ENCODE measurements at regions not wholly inside any gene's neighbourhood (a gene's known extent, or its start where the extent isn't known, plus 50 kb on each side); places are given as distances from the start of the nearest gene placed in this dataset.

- Histone ChIP-seq H3K4me2 (ENCODE audit: low read length) (no peak overlapping the region), H3K9me3 (ENCODE audit: low read length) (no peaks in the 10 kb centered on the region), H3K27ac (ENCODE audit: low read depth, low read length, poor library complexity, severe bottlenecking) (no peak overlapping the region), H3K36me3 (ENCODE audit: insufficient read depth, low read length) (no peaks in the 10 kb centered on the region), H2AFZ (ENCODE audit: low read length) (no peak overlapping the region), H3K9me2 (ENCODE audit: insufficient read depth, low read length) (no peaks in the 10 kb centered on the region), H3K79me2 (ENCODE audit: insufficient read depth, low read depth, low read length) (no peaks in the 10 kb centered on the region), H4K20me1 (ENCODE audit: insufficient read depth, low read length) (no peaks in the 10 kb centered on the region), H3K4me3 (ENCODE audit: low read depth, low read length, poor library complexity, severe bottlenecking) (no peak overlapping the region), H3K4me1 (ENCODE audit: insufficient read depth, low read length, poor library complexity, severe bottlenecking) (no peaks in the 10 kb centered on the region)
- TF ChIP-seq EZH2phosphoT487 (IDR thresholded peaks at IDR 0.05; ENCODE audit: borderline replicate concordance, low read depth, low read length) = no peak
- no peak for TF ChIP-seq CTCF (conservative IDR thresholded peaks at IDR 0.05; ENCODE audit: low read length)
- CTCF ChIA-PET (ENCODE audit: unreplicated experiment) = no interaction called here
- POLR2A ChIA-PET = interaction anchor here (1.4 kb wide), 1 partner anchor 12 kb away, joined by 3 read pairs; no protein-coding TSS in a partner anchor
- intact Hi-C loops (cut with micrococcal nuclease; ENCODE audit: unreplicated experiment) = no loop called here
- DNase-seq (ENCODE audit: low spot score) = no peak
- BruUV-seq (replicated peaks) = no TSS peak
Measured at GRCh38 chr1:194387531-194387930, 1201.1 kb upstream of the B3GALT2 start.

- Histone ChIP-seq H3K36me3 (ENCODE audit: insufficient read depth, low read length) (no peaks in the 10 kb centered on the region), H2AFZ (ENCODE audit: low read length) (no peak overlapping the region), H3K27ac (ENCODE audit: low read depth, low read length, poor library complexity, severe bottlenecking) (no peak overlapping the region), H4K20me1 (ENCODE audit: insufficient read depth, low read length) (no peaks in the 10 kb centered on the region), H3K9me2 (ENCODE audit: insufficient read depth, low read length) (no peaks in the 10 kb centered on the region), H3K4me3 (ENCODE audit: low read depth, low read length, poor library complexity, severe bottlenecking) (no peak overlapping the region), H3K9me3 (ENCODE audit: low read length) (no peaks in the 10 kb centered on the region), H3K4me2 (ENCODE audit: low read length) (no peak overlapping the region), H3K4me1 (ENCODE audit: insufficient read depth, low read length, poor library complexity, severe bottlenecking) (no peaks in the 10 kb centered on the region), H3K79me2 (ENCODE audit: insufficient read depth, low read depth, low read length) (no peaks in the 10 kb centered on the region; the same call in 1 of the 2 replicates)
- DNase-seq (ENCODE audit: low spot score) = no peak
- intact Hi-C loops (cut with micrococcal nuclease; ENCODE audit: unreplicated experiment) = loop anchor here (10.0 kb wide), 1 partner anchor 236 kb away; no protein-coding TSS in a partner anchor
- POLR2A ChIA-PET = interaction anchor here (0.5 kb wide), 1 partner anchor 716 kb away, joined by 3 read pairs; no protein-coding TSS in a partner anchor
- CTCF ChIA-PET (ENCODE audit: unreplicated experiment) = no interaction called here
- no TSS peak for BruUV-seq (replicated peaks)
- no peak for TF ChIP-seq CTCF (conservative IDR thresholded peaks at IDR 0.05; ENCODE audit: low read length)
- TF ChIP-seq EZH2phosphoT487 (IDR thresholded peaks at IDR 0.05; ENCODE audit: borderline replicate concordance, low read depth, low read length) = no peak
Measured at GRCh38 chr1:194378517-194378916, 1192.1 kb upstream of the B3GALT2 start.

GRCh38 chr1:194374649-194375048 is 1188.2 kb upstream of the B3GALT2 start:
- no peaks in the 10 kb centered on the region; the same call in 1 of the 2 replicates for H3K79me2 ChIP-seq (ENCODE audit: insufficient read depth, low read depth, low read length)
- TF ChIP-seq CTCF (conservative IDR thresholded peaks at IDR 0.05; ENCODE audit: low read length) (no peak), EZH2phosphoT487 (IDR thresholded peaks at IDR 0.05; ENCODE audit: borderline replicate concordance, low read depth, low read length) (no peak)
- H3K4me1 ChIP-seq (ENCODE audit: insufficient read depth, low read length, poor library complexity, severe bottlenecking) = no peaks in the 10 kb centered on the region
- no peaks in the 10 kb centered on the region for H3K36me3 ChIP-seq (ENCODE audit: insufficient read depth, low read length)
- no peak overlapping the region for H3K4me2 ChIP-seq (ENCODE audit: low read length)
- BruUV-seq (replicated peaks) = no TSS peak
- intact Hi-C loops (cut with micrococcal nuclease; ENCODE audit: unreplicated experiment) = loop anchor here (10.0 kb wide), 1 partner anchor 240 kb away; no protein-coding TSS in a partner anchor
- H3K27ac ChIP-seq (ENCODE audit: low read depth, low read length, poor library complexity, severe bottlenecking) = no peak overlapping the region
- H3K4me3 ChIP-seq (ENCODE audit: low read depth, low read length, poor library complexity, severe bottlenecking) = no peak overlapping the region
- no peaks in the 10 kb centered on the region for H3K9me2 ChIP-seq (ENCODE audit: insufficient read depth, low read length)
- DNase-seq (ENCODE audit: low spot score) = no peak
- CTCF ChIA-PET (ENCODE audit: unreplicated experiment) = no interaction called here
- no peaks in the 10 kb centered on the region for H4K20me1 ChIP-seq (ENCODE audit: insufficient read depth, low read length)
- H2AFZ ChIP-seq (ENCODE audit: low read length) = no peak overlapping the region
- POLR2A ChIA-PET = no interaction called here
- no peaks in the 10 kb centered on the region for H3K9me3 ChIP-seq (ENCODE audit: low read length)
